ENCODE measurements at regions not wholly inside any gene's neighbourhood (a gene's known extent, or its start where the extent isn't known, plus 50 kb on each side); places are given as distances from the start of the nearest gene placed in this dataset.

DNA sequence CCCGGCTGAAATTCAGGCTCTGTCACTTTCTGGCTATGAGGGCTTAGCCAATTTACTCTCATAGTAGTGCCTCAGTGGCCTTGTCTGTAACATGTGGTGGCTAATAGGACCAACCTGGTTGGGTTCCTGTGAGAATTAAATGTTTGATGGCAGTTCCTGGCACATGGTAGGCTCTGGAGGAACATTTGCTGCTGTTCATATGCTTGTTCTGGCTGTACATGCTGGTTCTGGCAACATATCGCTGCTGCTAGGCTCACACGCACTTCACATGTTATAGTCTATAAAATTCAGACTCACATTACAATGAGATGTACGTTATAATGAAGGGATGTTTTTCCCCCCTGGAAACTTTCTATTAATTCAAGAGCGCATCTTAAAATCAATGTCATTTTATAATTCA, 417.7 kb upstream of the GYPC start:
- no peak for TF ChIP-seq EZH2phosphoT487 (IDR thresholded peaks at IDR 0.05; ENCODE audit: low read length)
- TF ChIP-seq, protein P1, sequence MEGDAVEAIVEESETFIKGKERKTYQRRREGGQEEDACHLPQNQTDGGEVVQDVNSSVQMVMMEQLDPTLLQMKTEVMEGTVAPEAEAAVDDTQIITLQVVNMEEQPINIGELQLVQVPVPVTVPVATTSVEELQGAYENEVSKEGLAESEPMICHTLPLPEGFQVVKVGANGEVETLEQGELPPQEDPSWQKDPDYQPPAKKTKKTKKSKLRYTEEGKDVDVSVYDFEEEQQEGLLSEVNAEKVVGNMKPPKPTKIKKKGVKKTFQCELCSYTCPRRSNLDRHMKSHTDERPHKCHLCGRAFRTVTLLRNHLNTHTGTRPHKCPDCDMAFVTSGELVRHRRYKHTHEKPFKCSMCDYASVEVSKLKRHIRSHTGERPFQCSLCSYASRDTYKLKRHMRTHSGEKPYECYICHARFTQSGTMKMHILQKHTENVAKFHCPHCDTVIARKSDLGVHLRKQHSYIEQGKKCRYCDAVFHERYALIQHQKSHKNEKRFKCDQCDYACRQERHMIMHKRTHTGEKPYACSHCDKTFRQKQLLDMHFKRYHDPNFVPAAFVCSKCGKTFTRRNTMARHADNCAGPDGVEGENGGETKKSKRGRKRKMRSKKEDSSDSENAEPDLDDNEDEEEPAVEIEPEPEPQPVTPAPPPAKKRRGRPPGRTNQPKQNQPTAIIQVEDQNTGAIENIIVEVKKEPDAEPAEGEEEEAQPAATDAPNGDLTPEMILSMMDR (IDR thresholded peaks at IDR 0.05; ENCODE audit: low read length), result no peak
